ENCODE measurements at regions not wholly inside any gene's neighbourhood (a gene's known extent, or its start where the extent isn't known, plus 50 kb on each side); places are given as distances from the start of the nearest gene placed in this dataset.
"Not testable (repeated sequence)": the region's sequence is repeated elsewhere in the genome, so short reads cannot be mapped to it uniquely, and the experiment has no call there.

- no peaks in the 10 kb centered on the region for H3K9me2 ChIP-seq (ENCODE audit: low read depth, low read length)
- no peaks in the 10 kb centered on the region for H3K36me3 ChIP-seq (ENCODE audit: insufficient read depth, low read length)
- no peak overlapping the region for H2AFZ ChIP-seq (ENCODE audit: low read length)
- no peaks in the 10 kb centered on the region for H3K27me3 ChIP-seq (ENCODE audit: insufficient read depth, low read length)
- TF ChIP-seq CTCF (IDR thresholded peaks at IDR 0.05; ENCODE audit: low read length) (no peak), EZH2 (IDR thresholded peaks at IDR 0.05; ENCODE audit: borderline replicate concordance, low read length) (no peak)
- no peak overlapping the region for H3K4me2 ChIP-seq (ENCODE audit: low read length)
- no peaks in the 10 kb centered on the region for H3K9me3 ChIP-seq (ENCODE audit: low read length)
- H4K20me1 ChIP-seq (ENCODE audit: insufficient read depth, low read length) = no peaks in the 10 kb centered on the region
- H3K27ac ChIP-seq (ENCODE audit: low read depth, low read length, poor library complexity, severe bottlenecking) = no peak overlapping the region
- H3K4me3 ChIP-seq (ENCODE audit: low read depth, low read length, poor library complexity, severe bottlenecking) = no peak overlapping the region
- H3K79me2 ChIP-seq (ENCODE audit: insufficient read depth, low read length) = no peaks in the 10 kb centered on the region
- no peak overlapping the region for H3K9ac ChIP-seq (ENCODE audit: low read length)
- no peaks in the 10 kb centered on the region for H3F3A ChIP-seq (ENCODE audit: insufficient read depth, low read length)
- H3K4me1 ChIP-seq (ENCODE audit: insufficient read depth, low read length, severe bottlenecking) = no peaks in the 10 kb centered on the region
These were observed 141.3 kb downstream of the SREK1 start for GRCh38 chr5:66285343-66285922.

GRCh38 chr5:66291771-66292170 lies 147.7 kb downstream of the SREK1 start:
- no peaks in the 10 kb centered on the region for H3K9me3 ChIP-seq (ENCODE audit: low read length)
- no peaks in the 10 kb centered on the region for H3K9me2 ChIP-seq (ENCODE audit: low read depth, low read length)
- H3K4me1 ChIP-seq (ENCODE audit: insufficient read depth, low read length, severe bottlenecking) = no peaks in the 10 kb centered on the region
- H3F3A ChIP-seq (ENCODE audit: insufficient read depth, low read length) = no peaks in the 10 kb centered on the region
- no peaks in the 10 kb centered on the region for H3K79me2 ChIP-seq (ENCODE audit: insufficient read depth, low read length)
- H3K27ac ChIP-seq (ENCODE audit: low read depth, low read length, poor library complexity, severe bottlenecking) = no peak overlapping the region
- no peaks in the 10 kb centered on the region for H3K27me3 ChIP-seq (ENCODE audit: insufficient read depth, low read length)
- H3K36me3 ChIP-seq (ENCODE audit: insufficient read depth, low read length) = no peaks in the 10 kb centered on the region
- H2AFZ ChIP-seq (ENCODE audit: low read length) = no peak overlapping the region
- H3K9ac ChIP-seq (ENCODE audit: low read length) = no peak overlapping the region
- no peaks in the 10 kb centered on the region for H4K20me1 ChIP-seq (ENCODE audit: insufficient read depth, low read length)
- H3K4me2 ChIP-seq (ENCODE audit: low read length) = no peak overlapping the region
- no peak for TF ChIP-seq CTCF (IDR thresholded peaks at IDR 0.05; ENCODE audit: low read length)
- H3K4me3 ChIP-seq (ENCODE audit: low read depth, low read length, poor library complexity, severe bottlenecking) = no peak overlapping the region

DNA sequence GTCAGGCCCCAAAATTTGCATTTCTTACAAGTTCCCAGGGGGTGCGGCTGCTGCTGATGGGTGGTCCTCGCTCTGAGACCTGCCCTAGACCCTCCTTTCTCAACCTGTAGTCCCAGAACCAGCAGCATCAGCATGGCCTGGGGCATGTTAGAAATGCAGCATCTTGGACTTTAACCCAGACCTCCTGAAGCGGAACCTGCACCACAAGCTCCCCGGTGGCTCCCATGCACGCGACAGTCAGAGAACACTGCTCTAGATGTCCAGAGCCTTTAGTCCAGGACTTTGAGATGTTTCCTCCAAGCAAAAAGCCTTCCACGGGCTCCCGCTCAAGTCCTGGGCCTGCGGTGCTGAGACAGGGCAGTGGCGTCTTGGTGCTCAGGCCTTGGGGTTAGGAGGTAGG lies 149.8 kb downstream of the SREK1 start:
- H3K4me1 ChIP-seq (ENCODE audit: insufficient read depth, low read length, severe bottlenecking); H3K4me2 ChIP-seq (ENCODE audit: low read length); H4K20me1 ChIP-seq (ENCODE audit: insufficient read depth, low read length); H3K27ac ChIP-seq (ENCODE audit: low read depth, low read length, poor library complexity, severe bottlenecking); H3F3A ChIP-seq (ENCODE audit: insufficient read depth, low read length); H3K27me3 ChIP-seq (ENCODE audit: insufficient read depth, low read length); H3K9me3 ChIP-seq (ENCODE audit: low read length); H3K9ac ChIP-seq (ENCODE audit: low read length); H3K9me2 ChIP-seq (ENCODE audit: low read depth, low read length); H3K36me3 ChIP-seq (ENCODE audit: insufficient read depth, low read length); H3K4me3 ChIP-seq (ENCODE audit: low read depth, low read length, poor library complexity, severe bottlenecking); H2AFZ ChIP-seq (ENCODE audit: low read length); H3K79me2 ChIP-seq (ENCODE audit: insufficient read depth, low read length): not testable (repeated sequence)

DNA sequence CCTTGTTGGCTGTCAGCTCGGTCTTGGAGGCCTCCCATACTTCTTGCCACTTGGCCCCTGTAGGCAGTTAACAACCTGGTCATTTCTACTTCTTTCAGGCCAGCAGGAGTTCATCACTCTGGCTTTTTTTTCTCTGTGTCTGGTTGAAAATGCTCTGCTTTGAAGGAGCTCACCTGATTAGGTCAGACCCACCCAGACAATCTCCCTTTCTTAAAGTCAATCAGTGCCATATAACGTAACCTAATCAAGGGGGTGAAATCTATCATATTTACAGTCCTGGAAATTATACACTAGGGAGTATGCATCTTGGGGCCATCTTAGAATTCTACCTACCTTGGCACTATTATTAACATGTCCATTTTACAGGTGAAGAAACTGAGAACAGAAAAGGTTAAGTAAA lies 155.4 kb downstream of the SREK1 start:
- no peak overlapping the region for H2AFZ ChIP-seq (ENCODE audit: low read length)
- H3K36me3 ChIP-seq (ENCODE audit: insufficient read depth, low read length) = no peaks in the 10 kb centered on the region
- H4K20me1 ChIP-seq (ENCODE audit: insufficient read depth, low read length) = no peaks in the 10 kb centered on the region
- no peak overlapping the region for H3K4me3 ChIP-seq (ENCODE audit: low read depth, low read length, poor library complexity, severe bottlenecking)
- no peaks in the 10 kb centered on the region for H3K79me2 ChIP-seq (ENCODE audit: insufficient read depth, low read length)
- H3K4me1 ChIP-seq (ENCODE audit: insufficient read depth, low read length, severe bottlenecking) = no peaks in the 10 kb centered on the region
- TF ChIP-seq EZH2 (IDR thresholded peaks at IDR 0.05; ENCODE audit: borderline replicate concordance, low read length) (no peak), CTCF (IDR thresholded peaks at IDR 0.05; ENCODE audit: low read length) (no peak)
- H3K27me3 ChIP-seq (ENCODE audit: insufficient read depth, low read length) = no peaks in the 10 kb centered on the region
- H3K27ac ChIP-seq (ENCODE audit: low read depth, low read length, poor library complexity, severe bottlenecking) = no peak overlapping the region
- H3K9me2 ChIP-seq (ENCODE audit: low read depth, low read length) = no peaks in the 10 kb centered on the region
- no peak overlapping the region for H3K4me2 ChIP-seq (ENCODE audit: low read length)
- no peak overlapping the region for H3K9ac ChIP-seq (ENCODE audit: low read length)
- no peaks in the 10 kb centered on the region for H3F3A ChIP-seq (ENCODE audit: insufficient read depth, low read length)
- no peaks in the 10 kb centered on the region for H3K9me3 ChIP-seq (ENCODE audit: low read length)
